NCI-H524 treated with DMSO at 0.1 percent for 48 hours (cell line): ENCODE measurements at regions not wholly inside any gene's neighbourhood (a gene's known extent, or its start where the extent isn't known, plus 50 kb on each side); places are given as distances from the start of the nearest gene placed in this dataset.

Experiments
- DNase-seq: peaks from one replicate; lab custom pipeline; 2025; lab: John Stamatoyannopoulos, UW

DNA sequence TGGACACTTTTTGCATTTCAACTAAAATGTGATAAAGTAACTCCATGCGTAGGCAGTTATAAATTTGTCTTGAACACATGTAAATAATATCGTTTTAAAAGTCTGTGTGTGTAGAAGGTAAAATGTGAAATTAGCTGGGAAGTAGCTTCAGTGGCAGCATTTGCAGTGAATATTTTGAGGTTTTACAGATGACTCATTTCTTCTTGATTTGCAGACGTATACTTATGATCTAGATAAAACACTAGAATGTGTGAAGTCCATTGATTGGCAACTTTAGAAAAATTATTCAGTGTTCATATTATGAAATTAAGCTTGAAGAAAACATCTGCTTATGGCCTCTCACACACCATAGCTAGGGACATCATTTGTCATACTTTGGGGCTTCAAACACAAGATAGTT, 788.6 kb upstream of the NOVA1 start:
- no peak for DNase-seq

DNA sequence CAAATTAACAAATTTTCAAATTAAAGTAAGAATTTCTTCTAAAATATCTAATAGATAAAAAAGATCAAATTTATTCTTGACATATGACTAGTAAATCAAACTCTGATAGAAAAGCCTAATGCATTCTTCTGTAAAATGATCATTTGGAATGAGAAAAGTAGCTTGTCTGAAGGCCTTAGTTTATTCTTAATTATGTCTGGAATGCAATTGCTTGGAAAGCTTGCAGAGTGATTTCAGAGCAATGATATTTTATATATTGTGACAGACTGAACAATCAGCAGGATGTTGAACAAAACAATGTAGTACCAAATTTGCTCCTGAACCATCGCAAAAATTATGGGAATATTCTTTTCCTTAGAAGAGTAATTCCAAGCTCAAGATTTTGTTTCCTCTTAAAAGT, 789.6 kb upstream of the NOVA1 start:
- no peak for DNase-seq

DNA sequence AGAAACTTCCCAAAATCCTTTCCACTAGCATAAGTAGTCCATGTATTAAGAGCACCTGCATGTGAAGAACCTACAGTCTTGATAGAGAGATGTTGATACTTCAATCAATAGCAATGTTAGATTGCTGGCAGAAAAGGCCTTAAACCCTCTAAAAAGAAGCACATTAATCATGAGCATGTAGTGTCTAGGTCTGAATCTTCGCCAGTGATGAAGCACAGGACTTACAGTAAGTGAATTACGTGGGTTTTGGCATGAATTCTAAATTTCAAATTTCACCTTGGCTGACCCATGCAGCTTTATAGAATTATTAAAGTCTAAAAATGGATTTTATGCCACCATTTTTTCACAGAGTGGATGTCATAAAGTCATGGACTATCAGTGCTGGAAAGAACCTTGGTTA, 791.6 kb upstream of the NOVA1 start:
- DNase-seq, result no peak

DNA sequence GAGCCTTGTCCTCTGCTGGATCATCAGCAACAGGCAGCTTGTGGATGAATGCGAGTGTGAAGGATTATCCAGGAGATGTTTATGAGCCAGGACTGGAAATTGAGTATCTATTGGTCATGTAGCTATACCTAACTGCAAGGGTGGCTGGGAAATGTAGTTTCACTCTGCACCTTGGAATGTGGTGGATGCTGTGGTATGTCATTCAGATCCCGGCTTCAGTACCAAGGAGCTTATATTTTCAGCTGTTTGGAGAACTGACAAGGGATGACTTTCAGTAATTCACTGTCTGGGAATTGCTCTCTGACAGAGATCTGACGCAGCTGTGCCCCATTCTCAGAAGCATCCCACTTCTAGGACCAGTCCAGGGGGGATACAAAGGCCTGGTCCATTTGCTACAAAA, 792.3 kb upstream of the NOVA1 start:
- no peak for DNase-seq

DNA sequence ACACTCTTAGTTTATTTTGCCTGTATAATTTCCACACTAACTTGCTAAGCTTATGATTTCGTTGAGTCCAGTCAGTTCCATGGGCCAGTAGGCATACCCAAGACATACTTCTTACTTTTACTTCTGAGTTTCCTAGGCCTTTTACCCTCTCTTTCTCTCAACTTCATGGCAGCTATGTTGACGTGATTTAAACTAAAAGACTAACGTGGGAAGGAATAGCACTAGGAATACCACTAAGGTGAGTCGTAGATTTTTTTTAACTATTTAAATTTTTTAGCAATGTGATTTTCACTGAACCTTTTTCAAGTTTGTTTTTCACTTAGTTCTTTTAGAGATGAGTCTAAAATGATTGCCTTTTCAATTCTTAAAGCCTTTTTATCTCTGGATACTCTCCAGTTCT, 793.5 kb upstream of the NOVA1 start:
- DNase-seq, result no peak

DNA sequence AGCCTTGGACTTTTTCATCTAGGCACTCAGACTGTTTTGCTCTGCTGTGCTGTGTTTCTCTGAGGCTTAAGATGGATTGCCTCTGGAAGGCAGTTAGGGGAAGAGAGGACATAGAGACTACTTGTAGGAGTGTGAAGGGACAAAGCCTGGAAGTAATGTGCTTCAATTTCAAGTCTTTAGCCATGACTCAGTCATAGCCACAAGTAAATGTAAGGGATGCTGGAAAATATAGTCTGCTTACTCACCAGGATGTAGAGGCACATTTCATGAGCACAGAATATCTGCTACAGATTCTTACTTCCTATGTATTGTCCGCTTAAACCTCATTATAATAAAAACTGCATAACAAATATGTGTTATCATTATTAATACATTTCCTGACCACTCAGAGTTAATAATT, 794.3 kb upstream of the NOVA1 start:
- DNase-seq, result no peak

DNA sequence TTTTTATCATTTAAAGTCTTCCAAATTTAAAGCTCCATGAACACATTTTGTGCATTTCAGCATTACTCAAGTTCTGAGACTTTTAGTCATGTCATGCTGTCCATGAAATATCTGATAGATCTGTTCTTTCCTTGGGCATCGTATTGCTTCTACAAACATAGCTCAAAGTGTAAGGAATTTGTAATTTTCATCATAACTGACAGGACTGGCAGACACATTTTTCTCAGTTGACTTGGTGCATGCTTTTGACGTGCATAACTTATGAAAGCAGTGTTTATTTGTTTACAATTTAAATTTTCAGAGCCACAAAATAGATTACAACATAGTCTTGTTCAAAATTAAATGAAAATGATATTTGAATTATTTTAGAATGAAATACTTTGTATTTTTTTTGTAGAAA, 812.1 kb upstream of the NOVA1 start:
- DNase-seq, result no peak

DNA sequence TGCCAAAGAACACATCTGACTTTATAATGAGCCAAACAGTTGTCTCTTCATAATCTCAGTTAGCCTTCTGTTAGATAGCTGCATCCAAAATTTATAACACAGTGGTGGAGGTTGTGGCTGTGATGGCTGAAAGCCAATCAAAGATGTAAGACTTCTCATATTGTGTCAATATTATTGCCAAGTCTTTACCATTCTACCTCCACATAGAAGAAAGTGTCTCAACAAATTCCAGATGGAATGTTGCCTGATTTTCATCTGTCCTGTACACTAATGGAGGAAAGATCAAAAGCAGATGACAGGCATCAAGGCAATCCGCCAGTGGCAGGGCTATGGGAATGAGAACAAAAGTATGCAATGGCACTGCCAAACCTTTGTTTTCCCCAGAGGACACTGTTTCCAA, 813.1 kb upstream of the NOVA1 start:
- no peak for DNase-seq

DNA sequence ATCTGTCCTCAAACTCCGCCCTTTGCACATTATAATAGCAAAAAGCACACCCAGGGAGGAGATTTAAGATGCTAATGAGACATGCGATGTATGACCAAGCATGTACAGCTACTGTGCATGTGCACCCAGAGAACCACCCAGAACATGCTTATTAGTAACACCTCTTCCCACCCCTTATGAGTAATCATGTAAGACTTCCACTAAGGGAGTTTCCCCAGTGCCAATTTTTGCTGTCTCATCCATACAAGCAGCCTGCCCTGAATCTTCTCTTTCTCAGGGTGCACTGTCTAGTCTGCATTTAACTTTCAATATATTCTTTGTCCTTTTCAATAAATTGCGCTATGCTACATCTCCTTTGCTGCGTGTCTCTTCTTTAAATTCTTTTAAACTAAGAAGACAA, 830.0 kb upstream of the NOVA1 start:
- DNase-seq, result no peak

DNA sequence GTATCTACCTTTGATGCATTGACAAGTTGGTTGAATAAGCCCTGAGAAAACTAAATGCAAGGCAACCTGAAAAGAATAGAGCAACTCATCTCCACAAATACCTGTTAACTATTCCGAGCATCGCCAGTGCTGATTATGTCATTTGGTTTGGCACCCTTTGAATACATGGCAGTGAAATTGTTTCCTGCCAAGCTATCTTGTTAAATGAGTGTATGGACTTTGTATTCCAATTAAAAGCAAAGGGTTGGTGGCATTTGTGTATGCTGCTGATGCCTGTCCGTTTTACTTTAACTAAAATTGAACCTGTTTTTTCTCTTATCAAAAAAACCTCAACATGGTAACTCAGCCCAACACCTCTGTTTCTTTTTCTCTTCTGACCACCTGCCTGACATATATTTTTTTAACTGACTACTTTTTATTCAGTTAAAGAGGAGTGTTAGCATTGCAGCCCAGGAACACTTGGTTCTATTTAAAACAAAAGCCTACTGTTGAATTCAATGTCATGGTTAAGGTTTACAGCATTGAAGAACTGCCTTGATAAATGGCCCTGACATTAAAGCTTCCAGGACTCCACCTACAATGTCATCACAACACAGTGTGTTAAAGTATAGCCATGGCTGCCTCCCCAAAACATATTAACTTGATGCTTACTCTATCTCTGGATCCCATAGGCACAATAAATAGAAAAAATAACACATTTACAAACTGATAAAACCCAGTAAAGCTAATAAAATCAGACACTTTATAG, 838.3 kb upstream of the NOVA1 start:
- no peak for DNase-seq

DNA sequence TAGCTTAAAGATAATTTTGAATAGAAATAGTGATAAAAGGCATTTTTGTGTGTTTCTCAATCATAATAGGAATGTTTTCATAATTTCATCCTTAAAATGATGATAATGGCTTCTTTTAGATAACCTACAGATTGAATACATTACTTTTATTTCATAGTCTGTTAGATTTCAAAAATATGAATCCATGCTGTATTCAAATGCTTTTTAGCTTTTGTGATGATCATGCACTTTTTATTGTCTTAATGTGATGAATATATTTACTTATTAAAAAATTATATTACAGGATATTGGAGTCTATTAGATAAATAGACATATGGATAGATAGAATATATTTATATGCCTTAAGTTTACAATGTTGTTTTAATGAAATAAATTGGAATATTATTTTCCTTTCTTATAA, 886.8 kb upstream of the NOVA1 start:
- no peak for DNase-seq

DNA sequence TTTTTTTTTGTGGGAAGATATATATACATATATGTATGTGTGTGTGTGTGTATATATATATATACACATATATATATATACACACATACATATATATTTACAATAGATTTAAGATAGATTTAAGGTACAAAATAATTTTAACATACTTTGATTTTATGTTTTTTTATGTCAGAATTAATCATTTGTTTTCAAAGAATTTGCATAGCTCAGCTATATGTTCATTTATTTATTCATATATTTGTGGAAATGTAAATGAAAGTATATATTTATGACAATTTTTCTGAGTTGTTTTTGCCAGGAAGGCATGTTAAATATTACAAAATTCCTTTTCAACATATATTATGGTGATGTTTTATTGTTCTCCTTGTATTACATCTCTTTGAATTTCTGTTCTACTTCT, 887.4 kb upstream of the NOVA1 start:
- DNase-seq, result no peak

DNA sequence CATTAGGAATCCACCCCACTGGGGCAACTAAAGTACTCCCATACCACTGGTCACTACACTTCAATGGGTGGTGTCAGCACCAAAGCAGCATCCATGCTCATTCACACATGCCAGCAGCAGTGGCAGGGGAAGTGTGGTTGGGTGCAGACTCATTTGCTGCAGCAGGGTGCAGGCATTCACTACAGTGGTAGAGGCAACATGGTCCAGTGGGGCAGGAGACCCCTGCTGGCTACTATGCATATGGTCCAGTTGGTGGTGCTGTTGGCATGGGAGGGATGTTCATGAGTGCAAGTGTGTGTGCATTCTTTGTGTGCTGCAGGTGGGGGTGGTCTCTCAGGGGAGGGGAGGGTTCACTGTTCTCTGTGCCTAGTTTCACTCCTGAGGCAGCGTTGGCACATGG, 908.4 kb upstream of the NOVA1 start:
- DNase-seq, result no peak

DNA sequence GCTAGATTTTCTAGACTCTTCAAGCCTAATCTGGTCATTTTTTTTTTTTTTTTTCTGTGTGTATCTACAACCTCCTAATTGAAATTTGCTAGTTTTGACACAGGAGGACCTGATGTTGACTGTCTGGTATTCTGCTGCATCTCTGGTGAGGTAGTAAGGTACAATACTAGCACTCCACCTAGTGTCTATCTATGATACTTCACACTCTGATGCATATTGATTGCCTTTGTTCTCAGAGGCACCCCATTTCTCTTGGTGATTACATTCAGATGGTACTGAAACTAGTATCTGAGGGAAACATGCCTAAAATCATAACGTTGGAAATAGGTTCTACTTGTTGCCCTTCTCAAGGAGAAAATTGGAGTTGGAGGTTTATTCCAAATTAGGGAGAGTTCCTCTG, 930.5 kb upstream of the NOVA1 start:
- DNase-seq, result peak; percentile 68

DNA sequence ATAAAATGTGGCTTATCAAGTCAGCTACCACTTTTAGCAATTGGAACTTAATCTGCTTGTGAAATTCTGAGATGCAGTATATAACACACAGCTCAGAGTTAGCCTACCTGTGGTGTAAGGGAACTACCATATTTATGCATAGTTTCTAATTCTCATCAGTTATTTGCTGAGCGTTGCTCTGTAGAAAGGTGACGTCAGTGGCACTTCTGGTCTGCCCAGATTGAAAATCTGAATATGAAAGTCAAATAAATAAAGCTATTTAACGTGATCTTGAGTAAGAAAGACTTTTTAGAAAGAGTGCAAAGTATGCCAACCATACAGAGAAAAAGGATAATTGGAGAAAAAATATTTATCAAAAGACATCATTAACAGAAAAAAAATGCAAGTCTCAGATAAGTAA, 938.9 kb upstream of the NOVA1 start:
- DNase-seq, result no peak

DNA sequence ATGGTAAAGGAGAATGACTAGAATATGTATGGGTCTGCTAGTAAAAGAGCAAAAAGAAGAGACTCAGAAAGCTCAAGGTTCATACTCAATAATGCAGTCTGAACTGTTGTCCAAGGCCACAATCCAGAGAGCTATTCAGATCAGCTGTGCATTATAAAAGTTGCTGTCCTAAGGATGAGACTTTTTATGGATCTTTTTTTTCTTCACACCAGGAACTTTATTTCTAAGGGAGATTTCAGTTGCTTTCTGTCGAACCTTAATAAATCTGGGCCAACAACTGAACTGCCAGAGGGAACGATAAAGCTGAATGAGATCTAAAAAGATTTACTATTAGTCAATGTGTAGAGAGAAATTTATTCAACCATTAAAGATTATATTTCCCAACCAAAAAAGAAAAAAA, 948.3 kb upstream of the NOVA1 start:
- DNase-seq, result no peak

DNA sequence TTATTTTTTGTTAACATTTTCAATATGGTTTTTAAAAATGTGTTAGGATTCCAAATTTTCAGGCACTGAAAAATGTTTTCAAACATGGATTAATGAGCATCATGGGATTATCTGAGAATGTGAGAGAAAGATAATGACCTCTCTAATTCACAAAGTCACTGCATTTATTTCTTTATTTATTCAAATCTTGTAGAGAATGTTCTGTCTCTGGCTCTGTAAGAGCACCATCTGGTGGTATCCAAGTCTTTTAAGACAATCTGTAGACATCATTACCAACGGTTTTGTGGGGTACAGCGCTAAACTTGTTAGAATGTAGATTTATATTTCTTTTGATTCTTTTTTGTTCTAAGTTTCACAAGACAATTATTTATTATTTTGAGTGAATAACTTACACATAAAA, 956.0 kb upstream of the NOVA1 start:
- DNase-seq, result peak; percentile 15

DNA sequence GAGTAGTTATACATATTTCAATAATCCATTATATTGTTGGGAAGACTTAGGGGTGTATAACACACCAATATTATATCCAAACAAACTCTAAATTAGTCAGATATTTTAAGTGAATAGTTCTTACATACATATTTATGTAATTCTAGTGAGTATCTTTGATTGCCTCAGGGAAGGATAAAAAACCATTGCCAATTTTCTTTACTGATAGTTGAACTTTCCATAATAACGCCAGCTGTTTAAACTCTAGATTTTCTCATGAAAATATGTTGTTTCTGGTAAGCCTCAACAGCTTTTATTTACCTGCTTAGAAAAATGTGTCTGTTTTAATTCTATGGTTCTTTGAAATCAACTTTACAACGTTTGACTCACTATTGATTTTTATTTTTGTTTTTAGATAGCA, 959.6 kb upstream of the NOVA1 start:
- DNase-seq, result no peak

DNA sequence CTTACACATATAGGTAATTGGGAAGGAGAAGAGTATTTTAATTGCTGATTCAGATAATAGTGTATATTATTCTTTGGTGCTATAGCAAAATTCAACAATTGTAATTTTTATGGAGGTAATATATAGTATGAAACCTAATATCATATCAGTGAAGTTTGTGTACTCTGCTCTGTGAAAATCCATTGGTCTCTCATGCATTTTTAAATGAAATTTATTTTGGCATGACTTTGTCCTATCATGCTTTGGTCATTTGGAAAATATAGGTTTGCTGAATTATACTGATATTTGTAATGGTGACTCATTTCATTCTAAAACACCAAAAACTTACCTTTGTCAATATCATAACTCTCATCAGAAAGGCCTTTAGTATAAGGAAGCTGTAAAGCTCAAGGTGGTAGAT, 962.0 kb upstream of the NOVA1 start:
- DNase-seq, result no peak

DNA sequence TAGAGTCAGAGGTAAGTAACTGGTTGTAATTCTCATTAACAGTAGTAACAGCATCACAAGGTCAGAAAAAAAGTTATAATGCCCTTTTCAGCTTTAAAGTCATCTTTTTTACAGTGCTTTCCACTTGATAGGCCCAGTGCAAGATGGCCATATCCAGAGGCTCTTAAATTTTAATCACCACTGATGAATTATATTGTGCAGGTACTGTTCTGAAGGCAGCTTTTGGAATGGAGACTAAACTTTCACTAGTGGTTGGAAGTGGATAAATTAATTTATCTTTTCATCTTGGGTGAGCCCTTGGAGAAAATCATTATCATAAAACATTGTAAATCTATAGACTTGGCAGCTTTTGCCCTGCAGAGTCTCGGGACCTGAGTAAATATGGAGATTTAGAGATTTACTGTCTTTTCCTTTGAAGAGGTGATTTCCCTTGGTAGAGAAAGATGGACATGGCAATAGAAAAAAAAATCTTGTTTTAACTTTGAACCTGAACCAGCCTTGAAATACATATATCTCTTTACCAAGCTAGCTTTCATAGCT, 969.1 kb upstream of the NOVA1 start:
- no peak for DNase-seq

DNA sequence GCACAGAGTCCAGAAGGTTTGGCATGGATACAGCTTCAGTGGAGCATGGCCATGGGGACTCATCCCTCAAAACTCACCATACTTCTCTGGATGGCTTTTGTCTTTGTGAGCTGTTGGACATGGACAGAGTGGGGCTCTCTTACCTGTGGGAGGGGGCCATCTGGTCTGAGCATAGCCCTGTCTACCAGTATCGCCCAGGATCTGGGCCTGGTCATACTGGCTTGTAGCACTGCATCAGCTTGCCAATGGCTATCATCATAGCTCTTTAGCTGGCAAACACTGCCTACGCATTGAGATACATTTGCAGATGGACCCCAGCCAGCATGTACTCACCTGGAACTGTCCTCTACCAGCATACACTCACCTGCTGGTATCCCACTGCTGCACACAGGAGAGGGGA, 975.2 kb upstream of the NOVA1 start:
- no peak for DNase-seq

DNA sequence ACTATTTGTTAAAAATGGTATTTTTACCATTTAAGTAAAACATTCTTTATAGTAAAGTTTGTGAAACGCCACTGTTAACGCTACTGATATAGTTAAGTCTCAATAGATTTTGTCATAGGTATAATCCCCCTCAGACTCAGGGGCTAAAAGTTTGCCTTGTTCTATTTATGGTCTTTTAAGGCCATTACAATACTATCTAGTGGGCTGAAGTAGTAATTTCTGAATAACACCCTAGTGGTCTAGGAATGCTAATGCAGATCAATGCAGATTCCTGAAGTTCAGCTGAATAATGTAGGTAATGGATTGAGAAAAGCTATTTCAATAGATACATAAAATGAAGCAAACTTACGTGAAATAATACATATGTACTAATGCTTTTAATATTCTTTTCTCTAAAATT, 989.3 kb upstream of the NOVA1 start:
- DNase-seq, result no peak

DNA sequence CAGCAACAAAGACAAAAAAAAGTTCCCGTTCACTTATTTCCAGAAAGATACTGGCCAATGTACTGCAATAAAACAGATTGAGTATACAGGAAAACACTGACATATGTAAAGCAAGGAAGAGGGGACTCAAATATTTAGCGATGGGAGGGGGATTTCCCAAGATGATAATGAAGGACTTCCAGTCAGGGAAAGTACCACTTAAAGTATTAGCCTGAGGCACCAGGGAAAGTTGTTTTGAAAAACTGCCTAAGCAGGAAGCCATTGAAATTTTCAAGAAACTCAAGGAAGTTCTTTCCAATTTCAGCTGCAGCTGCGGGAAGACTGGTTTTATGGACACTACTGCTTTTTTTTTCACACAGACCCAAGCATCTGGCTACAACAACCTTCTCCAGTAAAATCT, 1007.4 kb upstream of the NOVA1 start:
- DNase-seq, result no peak

DNA sequence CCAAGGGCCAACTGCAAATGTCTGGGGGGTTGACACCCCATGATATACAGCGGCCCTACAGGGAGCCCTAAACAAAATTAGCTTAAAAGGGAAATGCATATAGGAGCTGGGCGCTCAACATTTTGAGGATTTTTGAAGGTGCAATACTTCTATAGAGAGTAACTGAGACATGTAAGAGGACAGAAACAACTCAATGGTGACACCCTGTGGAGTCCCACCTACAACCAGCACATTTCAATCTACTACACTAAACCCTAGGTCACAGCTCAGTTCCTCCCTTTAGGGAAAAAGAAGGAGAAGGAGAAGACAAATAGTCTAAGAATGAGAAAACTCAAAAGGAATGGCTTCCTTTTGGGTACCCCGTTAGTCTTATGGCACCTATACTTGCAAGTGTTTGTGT, 1010.5 kb upstream of the NOVA1 start:
- no peak for DNase-seq
